Gastroesophageal sphincter (tissue), 4 donors: ENCODE measurements at regions not wholly inside any gene's neighbourhood (a gene's known extent, or its start where the extent isn't known, plus 50 kb on each side); places are given as distances from the start of the nearest gene placed in this dataset.

ENCODE experiments used
- ATAC-seq: fragments of 150-250 bp; one replicate; pipeline ENCODE4 v1.9.1; 2016; ENCODE audit warnings: mild to moderate bottlenecking, moderate library complexity
- H3K27ac ChIP-seq, 4 donors: fragments of 200-600 bp; sonication (generic) in 3 of 4; 1 replicate in 3 of 4; 2 replicates in 1 of 4; pipeline ENCODE4 v1.5.1; 2016 to 2019
- H3K27me3 ChIP-seq: fragments of 200-600 bp; sonication (generic); one replicate; pipeline ENCODE4 v1.5.1; 2019
- H3K36me3 ChIP-seq, 2 donors: fragments of 200-600 bp; sonication (generic); one replicate each; pipeline ENCODE4 v1.5.1; 2019; ENCODE audit warnings: control low read depth in 1 of 2
- H3K4me1 ChIP-seq, 3 donors: fragments of 200-600 bp; sonication (generic); 1 replicate in 2 of 3; 2 replicates in 1 of 3; pipeline ENCODE4 v1.5.1; 2016 to 2019; ENCODE audit warnings: control low read depth in 2 of 3
- H3K4me3 ChIP-seq, 2 donors: fragments of 200-600 bp; sonication (generic); one replicate each; pipeline ENCODE4 v1.5.1; 2019; ENCODE audit warnings: mild to moderate bottlenecking in 1 of 2, moderate library complexity in 1 of 2
- H3K9me3 ChIP-seq, 3 donors: fragments of 200-600 bp; sonication (generic); one replicate each; pipeline ENCODE4 v1.5.1; 2017 to 2019; ENCODE audit warnings: control low read depth in 2 of 3
- CTCF ChIP-seq, 4 experiments: fragments of 200-600 bp in 2 of 4; fragments of 450-650 bp in 2 of 4; sonication (generic) in 1 of 4; IDR thresholded peaks; one replicate each; pipeline ENCODE4 v1.5.1; 2017 to 2019; ENCODE audit warnings: antibody characterized with exemption in 4 of 4, mild to moderate bottlenecking in 2 of 4, moderate library complexity in 2 of 4
- EP300 ChIP-seq: sonication (generic); formaldehyde crosslinking; IDR thresholded peaks from one replicate; pipeline ENCODE4 v1.6.1; 2017; ENCODE audit warnings: antibody characterized with exemption, mild to moderate bottlenecking
- POLR2A ChIP-seq, 2 donors: fragments of 450-650 bp; IDR thresholded peaks; one replicate each; pipeline ENCODE4 v1.6.1; 2017; ENCODE audit warnings: antibody characterized with exemption in 2 of 2, mild to moderate bottlenecking in 2 of 2, moderate library complexity in 1 of 2
- POLR2AphosphoS5 ChIP-seq: sonication (generic); formaldehyde crosslinking; IDR thresholded peaks from one replicate; pipeline ENCODE4 v1.6.1; 2017; ENCODE audit warnings: antibody characterized with exemption
- WGBS, 2 donors: methylation state at CpG; one replicate each; pipeline ENCODE4 v1.1.5; 2018; ENCODE audit warnings: low coverage in 1 of 2; 5-methylcytosine and 5-hydroxymethylcytosine counted together

GRCh38 chr3:59540696-59541095 is 490.9 kb upstream of the CFAP20DC start:
- no peaks in the 10 kb centered on the region for H3K27me3 ChIP-seq
- no peak overlapping the region for H3K4me3 ChIP-seq
- no peak overlapping the region for H3K27ac ChIP-seq
- peaks cover 0 to 48% (median 0%) of the 10 kb centered on the region in 3 donors for H3K4me1 ChIP-seq
- TF ChIP-seq CTCF (IDR thresholded peaks at IDR 0.05) (no peak), EP300 (no peak), POLR2AphosphoS5 (no peak), POLR2A (IDR thresholded peaks at IDR 0.05) (no peak)
- no peak for ATAC-seq
- H3K36me3 ChIP-seq: no peaks in the 10 kb centered on the region
- WGBS, 2 donors: 72 to 80% methylated on average over 5 of the region's 5 CpGs
- H3K9me3 ChIP-seq: no peaks in the 10 kb centered on the region

- no peak overlapping the region for H3K4me3 ChIP-seq
- no peaks in the 10 kb centered on the region for H3K36me3 ChIP-seq
- 66 to 71% methylated on average over 3 of the region's 3 CpGs for WGBS, 2 donors
Observed at GRCh38 chr3:59540241-59540640, 490.4 kb upstream of the CFAP20DC start.

GRCh38 chr3:59538753-59539432 is 489.1 kb upstream of the CFAP20DC start:
- Histone ChIP-seq H3K27me3 (no peaks in the 10 kb centered on the region), H3K4me3 (no peak overlapping the region), H3K9me3 (no peaks in the 10 kb centered on the region), H3K4me1 (peaks cover 0 to 53% (median 0%) of the 10 kb centered on the region in 3 donors), H3K36me3 (no peaks in the 10 kb centered on the region), H3K27ac (no peak overlapping the region)
- no peak for ATAC-seq
- 77 to 88% methylated on average over 8 to 10 of the region's 10 CpGs for WGBS, 2 donors
- TF ChIP-seq CTCF (IDR thresholded peaks at IDR 0.05) (no peak), EP300 (no peak), POLR2A (IDR thresholded peaks at IDR 0.05) (no peak), POLR2AphosphoS5 (no peak)

More at GRCh38 chr3:59540241-59540640, 490.4 kb upstream of the CFAP20DC start:
- H3K9me3 ChIP-seq: no peaks in the 10 kb centered on the region
- H3K27me3 ChIP-seq: no peaks in the 10 kb centered on the region
- ATAC-seq: no peak
- H3K4me1 ChIP-seq: peaks cover 0 to 48% (median 0%) of the 10 kb centered on the region in 3 donors
- no peak overlapping the region for H3K27ac ChIP-seq
- TF ChIP-seq POLR2A (IDR thresholded peaks at IDR 0.05): no peak
- TF ChIP-seq CTCF (IDR thresholded peaks at IDR 0.05): no peak
- TF ChIP-seq EP300: no peak
- no peak for TF ChIP-seq POLR2AphosphoS5

- WGBS, 2 donors: 0% methylated on average over 1 of the region's 1 CpG
- Histone ChIP-seq H3K4me1 (peaks cover 0 to 62% (median 0%) of the 10 kb centered on the region in 3 donors), H3K27ac (peak overlapping the region; percentile 34 to 69 (median 57)), H3K4me3 (no peak overlapping the region), H3K36me3 (no peaks in the 10 kb centered on the region), H3K27me3 (no peaks in the 10 kb centered on the region), H3K9me3 (no peaks in the 10 kb centered on the region)
- no peak for TF ChIP-seq EP300
- TF ChIP-seq POLR2AphosphoS5: peak; percentile 32
- no peak for ATAC-seq
Observed at GRCh38 chr3:59535791-59536221, 486.0 kb upstream of the CFAP20DC start.

GRCh38 chr3:59531994-59532393 is 482.2 kb upstream of the CFAP20DC start:
- ATAC-seq: no peak
- 30 to 57% methylated on average over 2 of the region's 2 CpGs for WGBS, 2 donors
- TF ChIP-seq POLR2A (IDR thresholded peaks at IDR 0.05) (no peak), EP300 (no peak), POLR2AphosphoS5 (no peak), CTCF (IDR thresholded peaks at IDR 0.05) (no peak)

More at GRCh38 chr3:59531994-59532393, 482.2 kb upstream of the CFAP20DC start:
- Histone ChIP-seq H3K4me1 (peaks cover 0 to 33% (median 0%) of the 10 kb centered on the region in 3 donors), H3K9me3 (no peaks in the 10 kb centered on the region), H3K27me3 (no peaks in the 10 kb centered on the region), H3K4me3 (no peak overlapping the region), H3K36me3 (no peaks in the 10 kb centered on the region), H3K27ac (no peak overlapping the region)
